SK-N-SH (cell line): ENCODE measurements at regions not wholly inside any gene's neighbourhood (a gene's known extent, or its start where the extent isn't known, plus 50 kb on each side); places are given as distances from the start of the nearest gene placed in this dataset.

Experiments
- CTCF ChIA-PET: fragments of 300-600, 350-600 bp; formaldehyde crosslinking; extraction: SDS; loops from one replicate; lab custom pipeline; 2021; lab: Yijun Ruan, JAX
- POLR2A ChIA-PET: fragments of 350-600 bp; sonication (Branson Sonifier 250); formaldehyde crosslinking; extraction: SDS; loops from one replicate; lab custom pipeline; 2020; ENCODE audit warnings: antibody characterized with exemption, inconsistent platforms; lab: Yijun Ruan, JAX
- DNase-seq: peaks from one replicate; pipeline ENCODE4 v3.0.0; 2012
- H2AFZ ChIP-seq: fragments of 200-600 bp; sonication (generic); 2 replicates; pipeline ENCODE4 v1.8.1; 2016; ENCODE audit warnings: antibody characterized with exemption, mild to moderate bottlenecking, low read depth
- H3F3A ChIP-seq: fragments of 200-600 bp; sonication (generic); replicated peaks from 2 replicates; pipeline ENCODE3; 2016; ENCODE audit warnings: antibody characterized with exemption, mild to moderate bottlenecking; ENCODE audit not compliant: insufficient read depth
- H3K27ac ChIP-seq, 2 experiments: fragments of 200-500 bp in 1 of 2; fragments of 200-600 bp in 1 of 2; sonication (Bioruptor generic) in 1 of 2; sonication (generic), shearing (Covaris generic) in 1 of 2; 2 replicates each; pipeline versions ENCODE4 v1.5.1 to v1.6.1; 2014 to 2016; ENCODE audit warnings: low read depth in 2 of 2, inconsistent platforms in 1 of 2, low read length in 1 of 2, mild to moderate bottlenecking in 1 of 2, mixed read lengths in 1 of 2
- H3K27me3 ChIP-seq: fragments of 200-600 bp; sonication (generic), shearing (Covaris generic); 2 replicates; pipeline ENCODE4 v1.6.1; 2016; ENCODE audit warnings: mixed run types; ENCODE audit not compliant: insufficient read depth
- H3K36me3 ChIP-seq, 2 experiments: fragments of 200-500 bp in 1 of 2; fragments of 200-600 bp in 1 of 2; sonication (Bioruptor generic) in 1 of 2; sonication (generic) in 1 of 2; replicated peaks in 1 of 2; 2 replicates each; pipeline versions ENCODE3 to v1.5.1; 2014 to 2016; ENCODE audit warnings: low read length in 1 of 2, mild to moderate bottlenecking in 1 of 2; ENCODE audit not compliant: insufficient read depth in 2 of 2, control insufficient read depth in 1 of 2
- H3K4me1 ChIP-seq, 2 experiments: fragments of 200-500 bp in 1 of 2; fragments of 200-600 bp in 1 of 2; sonication (Bioruptor generic) in 1 of 2; sonication (generic), shearing (Covaris generic) in 1 of 2; 2 replicates each; pipeline versions ENCODE4 v1.5.1 to v1.6.1; 2014 to 2016; ENCODE audit warnings: low read depth in 1 of 2, low read length in 1 of 2, mixed run types in 1 of 2; ENCODE audit not compliant: insufficient read depth in 2 of 2, control insufficient read depth in 1 of 2
- H3K4me2 ChIP-seq: fragments of 200-600 bp; sonication (generic), shearing (Covaris generic); 2 replicates; pipeline ENCODE4 v1.6.1; 2017; ENCODE audit warnings: mixed run types
- H3K4me3 ChIP-seq, 2 experiments: fragments of 200-500 bp in 1 of 2; fragments of 200-600 bp in 1 of 2; sonication (Bioruptor generic) in 1 of 2; sonication (generic), shearing (Covaris generic) in 1 of 2; 2 replicates each; pipeline versions ENCODE4 v1.5.1 to v1.8.1; 2014 to 2016; ENCODE audit warnings: low read depth in 2 of 2, inconsistent platforms in 1 of 2, low read length in 1 of 2, mild to moderate bottlenecking in 1 of 2, mixed read lengths in 1 of 2, moderate library complexity in 1 of 2
- H3K79me2 ChIP-seq: fragments of 200-600 bp; sonication (generic); 2 replicates; pipeline ENCODE4 v1.8.1; 2017; ENCODE audit warnings: mild to moderate bottlenecking; ENCODE audit not compliant: insufficient read depth
- H3K9ac ChIP-seq: fragments of 200-600 bp; sonication (generic); 2 replicates; pipeline ENCODE4 v1.6.1; 2017; ENCODE audit warnings: mixed run types
- H3K9me2 ChIP-seq: fragments of 200-600 bp; sonication (generic); 2 replicates; pipeline ENCODE4 v1.6.1; 2017; ENCODE audit warnings: mixed run types
- H3K9me3 ChIP-seq: fragments of 200-600 bp; sonication (generic); 2 replicates; pipeline ENCODE4 v1.6.1; 2017; ENCODE audit warnings: mixed run types, mild to moderate bottlenecking, moderate library complexity
- H4K20me1 ChIP-seq: fragments of 200-600 bp; sonication (generic); 2 replicates; pipeline ENCODE4 v1.6.1; 2017; ENCODE audit warnings: mild to moderate bottlenecking, mixed run types; ENCODE audit not compliant: insufficient read depth
- EP300 ChIP-seq, 2 experiments: IDR thresholded peaks; 2 replicates each; pipeline versions ENCODE4 v1.4.0 to v1.6.1; 2012; ENCODE audit warnings: borderline replicate concordance in 1 of 2, low read depth in 1 of 2, low read length in 1 of 2
- FOXM1 ChIP-seq: IDR thresholded peaks from 2 replicates; pipeline ENCODE4 v1.4.0; 2012; ENCODE audit warnings: low read depth, mild to moderate bottlenecking
- GABPA ChIP-seq: IDR thresholded peaks from 2 replicates; pipeline ENCODE4 v1.4.0; 2012; ENCODE audit warnings: low read depth, mild to moderate bottlenecking
- GATA2 ChIP-seq: sonication (generic); formaldehyde crosslinking; IDR thresholded peaks from 2 replicates; pipeline ENCODE4 v1.5.0; 2020; ENCODE audit warnings: mild to moderate bottlenecking, missing genetic modification reagents
- MXI1 ChIP-seq: IDR thresholded peaks from 2 replicates; pipeline ENCODE4 v1.6.1; 2012; ENCODE audit warnings: mild to moderate bottlenecking, low read depth, low read length, improper control_type of control experiment
- POLR2AphosphoS5 ChIP-seq: IDR thresholded peaks from 2 replicates; pipeline ENCODE4 v1.6.1; 2012; ENCODE audit warnings: low read depth, low read length
- RFX5 ChIP-seq: IDR thresholded peaks from 2 replicates; pipeline ENCODE4 v1.6.1; 2012; ENCODE audit warnings: mild to moderate bottlenecking, improper control_type of control experiment, low read length
- SMC3 ChIP-seq: IDR thresholded peaks from 2 replicates; pipeline ENCODE4 v1.6.1; 2012; ENCODE audit warnings: low read depth, low read length, improper control_type of control experiment
- WGBS: methylation state at CpG from one replicate; pipeline ENCODE4 v1.1.6; 2017; ENCODE audit warnings: low lambda C conversion rate; 5-methylcytosine and 5-hydroxymethylcytosine counted together
- TF ChIP-seq, protein P1 (sequence below): IDR thresholded peaks from 2 replicates; pipeline ENCODE4 v1.4.0; 2012; ENCODE audit warnings: low read depth, borderline replicate concordance
- TF ChIP-seq, protein P2 (sequence below): IDR thresholded peaks from 2 replicates; pipeline ENCODE4 v1.4.0; 2012; ENCODE audit warnings: low read depth
- TF ChIP-seq, protein P3 (sequence below): fragments of 150-350 bp; IDR thresholded peaks from 2 replicates; pipeline ENCODE4 v1.6.1; 2016; ENCODE audit warnings: mild to moderate bottlenecking, low read depth, low read length
- TF ChIP-seq, protein P4 (sequence below): IDR thresholded peaks from 2 replicates; pipeline ENCODE4 v1.4.0; 2012; ENCODE audit warnings: low read depth, borderline replicate concordance

DNA sequence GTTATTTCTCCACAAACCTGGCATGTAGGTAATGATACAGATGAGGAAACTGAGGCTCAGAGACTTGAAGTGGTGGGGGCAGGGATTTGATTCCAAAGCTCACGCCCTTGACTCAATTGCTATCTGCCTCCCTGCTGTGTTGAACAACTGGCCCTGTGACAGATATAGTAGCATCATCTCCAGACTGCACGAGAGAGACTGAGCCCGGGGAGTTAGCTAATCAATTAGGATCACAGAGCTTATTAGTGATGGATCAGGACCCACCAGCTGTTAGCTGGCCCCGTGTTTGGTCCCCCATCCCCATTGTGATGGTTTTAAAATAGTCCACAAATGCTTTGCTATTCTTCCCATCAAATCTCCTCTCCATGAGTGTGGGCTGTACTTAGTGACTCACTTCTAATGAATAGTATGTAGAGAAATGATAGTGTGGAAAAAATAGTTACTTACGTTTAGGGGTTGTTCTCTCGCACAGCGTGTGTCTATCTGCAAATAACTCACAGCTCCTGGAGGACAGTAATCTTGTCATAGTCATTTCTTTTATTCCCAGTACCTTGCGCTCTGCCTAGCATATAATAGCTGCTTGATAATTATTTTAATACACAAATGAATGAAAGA, 74.4 kb upstream of the KLF13 start:
- H3K9ac ChIP-seq: no peak overlapping the region
- DNase-seq: no peak
- no peaks in the 10 kb centered on the region for H3F3A ChIP-seq
- H3K79me2 ChIP-seq: no peaks in the 10 kb centered on the region
- H3K4me1 ChIP-seq: no peaks in the 10 kb centered on the region; a peak in 1 of 4 replicates
- no peak overlapping the region for H2AFZ ChIP-seq
- H3K36me3 ChIP-seq: no peaks in the 10 kb centered on the region
- 53% methylated on average over 8 of the region's 8 CpGs for WGBS
- CTCF ChIA-PET: interaction anchor here (0.7 to 1.8 kb wide), 3 partner anchors 9 to 238 kb away, joined by 3 to 4 read pairs (median 3); no protein-coding TSS in a partner anchor
- no peaks in the 10 kb centered on the region for H3K9me3 ChIP-seq
- no peaks in the 10 kb centered on the region for H3K9me2 ChIP-seq
- no peak overlapping the region for H3K4me3 ChIP-seq
- no peaks in the 10 kb centered on the region for H4K20me1 ChIP-seq
- H3K4me2 ChIP-seq: no peak overlapping the region
- TF ChIP-seq, protein P1, sequence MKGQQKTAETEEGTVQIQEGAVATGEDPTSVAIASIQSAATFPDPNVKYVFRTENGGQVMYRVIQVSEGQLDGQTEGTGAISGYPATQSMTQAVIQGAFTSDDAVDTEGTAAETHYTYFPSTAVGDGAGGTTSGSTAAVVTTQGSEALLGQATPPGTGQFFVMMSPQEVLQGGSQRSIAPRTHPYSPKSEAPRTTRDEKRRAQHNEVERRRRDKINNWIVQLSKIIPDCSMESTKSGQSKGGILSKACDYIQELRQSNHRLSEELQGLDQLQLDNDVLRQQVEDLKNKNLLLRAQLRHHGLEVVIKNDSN: no peak
- TF ChIP-seq SMC3 (no peak), GATA2 (no peak), EP300 (IDR thresholded peaks at IDR 0.05; ENCODE audit: borderline replicate concordance in 1 of 2, low read depth in 1 of 2, low read length in 1 of 2) (no peak), FOXM1 (no peak), RFX5 (no peak), GABPA (no peak)
- TF ChIP-seq, protein P2, sequence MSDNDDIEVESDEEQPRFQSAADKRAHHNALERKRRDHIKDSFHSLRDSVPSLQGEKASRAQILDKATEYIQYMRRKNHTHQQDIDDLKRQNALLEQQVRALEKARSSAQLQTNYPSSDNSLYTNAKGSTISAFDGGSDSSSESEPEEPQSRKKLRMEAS: no peak
- POLR2A ChIA-PET: no interaction called here
- no peak overlapping the region for H3K27ac ChIP-seq
- H3K27me3 ChIP-seq: no peaks in the 10 kb centered on the region

DNA sequence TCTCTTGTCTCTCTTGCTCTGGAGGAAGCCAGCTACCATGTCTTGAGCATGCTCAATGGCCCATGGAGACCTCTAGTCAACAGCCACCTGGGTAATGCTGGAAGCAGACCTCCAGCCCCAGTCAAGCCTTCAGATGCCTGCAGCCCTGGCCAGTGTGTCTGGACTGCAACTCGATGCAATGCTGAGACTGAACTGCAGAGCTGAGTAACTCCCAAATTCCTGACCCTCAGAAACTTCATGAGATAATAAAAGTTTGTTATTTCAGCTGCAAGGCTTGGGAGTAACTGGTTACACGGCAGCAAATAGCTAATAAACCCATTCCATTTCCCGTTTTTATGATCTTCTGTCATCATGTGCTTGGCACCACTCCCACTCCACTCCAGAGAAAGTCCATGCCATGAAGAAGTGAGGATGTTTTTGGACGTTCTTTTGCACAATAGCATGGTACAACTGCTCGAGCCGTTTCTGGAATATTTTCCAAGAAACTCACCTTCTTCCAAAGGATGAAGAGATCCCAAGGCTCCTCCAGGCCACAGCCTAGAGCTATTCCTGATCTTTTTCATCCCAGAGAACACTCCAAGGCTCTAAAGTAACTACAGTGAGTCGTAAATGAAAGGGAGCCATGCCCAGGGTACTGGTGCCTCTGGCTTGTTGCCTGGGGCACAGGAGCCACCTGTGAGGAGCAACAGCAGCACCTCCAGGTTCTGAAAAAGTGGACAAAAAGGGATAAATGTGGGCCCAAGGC, 72.0 kb upstream of the KLF13 start:
- WGBS: 34% methylated on average over 7 of the region's 7 CpGs
- no peak overlapping the region for H3K4me2 ChIP-seq

More for the DNA sequence above, 72.0 kb upstream of the KLF13 start:
- Histone ChIP-seq H3K9me2 (no peaks in the 10 kb centered on the region), H3K36me3 (no peaks in the 10 kb centered on the region), H3K9ac (no peak overlapping the region), H3K27me3 (no peaks in the 10 kb centered on the region), H3K79me2 (no peaks in the 10 kb centered on the region), H3K4me1 (no peaks in the 10 kb centered on the region; a peak in 1 of 4 replicates), H2AFZ (no peak overlapping the region), H3K27ac (no peak overlapping the region), H4K20me1 (no peaks in the 10 kb centered on the region), H3K4me3 (no peak overlapping the region), H3F3A (no peaks in the 10 kb centered on the region), H3K9me3 (no peaks in the 10 kb centered on the region)
- ChIA-PET CTCF (interaction anchor here (0.8 to 1.3 kb wide), 2 partner anchors 16 to 233 kb away, joined by 3 read pairs; no protein-coding TSS in a partner anchor), POLR2A (no interaction called here)
- TF ChIP-seq, protein P3, sequence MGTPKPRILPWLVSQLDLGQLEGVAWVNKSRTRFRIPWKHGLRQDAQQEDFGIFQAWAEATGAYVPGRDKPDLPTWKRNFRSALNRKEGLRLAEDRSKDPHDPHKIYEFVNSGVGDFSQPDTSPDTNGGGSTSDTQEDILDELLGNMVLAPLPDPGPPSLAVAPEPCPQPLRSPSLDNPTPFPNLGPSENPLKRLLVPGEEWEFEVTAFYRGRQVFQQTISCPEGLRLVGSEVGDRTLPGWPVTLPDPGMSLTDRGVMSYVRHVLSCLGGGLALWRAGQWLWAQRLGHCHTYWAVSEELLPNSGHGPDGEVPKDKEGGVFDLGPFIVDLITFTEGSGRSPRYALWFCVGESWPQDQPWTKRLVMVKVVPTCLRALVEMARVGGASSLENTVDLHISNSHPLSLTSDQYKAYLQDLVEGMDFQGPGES: no peak
- TF ChIP-seq FOXM1 (no peak), MXI1 (no peak), POLR2AphosphoS5 (no peak)
- TF ChIP-seq, protein P4, sequence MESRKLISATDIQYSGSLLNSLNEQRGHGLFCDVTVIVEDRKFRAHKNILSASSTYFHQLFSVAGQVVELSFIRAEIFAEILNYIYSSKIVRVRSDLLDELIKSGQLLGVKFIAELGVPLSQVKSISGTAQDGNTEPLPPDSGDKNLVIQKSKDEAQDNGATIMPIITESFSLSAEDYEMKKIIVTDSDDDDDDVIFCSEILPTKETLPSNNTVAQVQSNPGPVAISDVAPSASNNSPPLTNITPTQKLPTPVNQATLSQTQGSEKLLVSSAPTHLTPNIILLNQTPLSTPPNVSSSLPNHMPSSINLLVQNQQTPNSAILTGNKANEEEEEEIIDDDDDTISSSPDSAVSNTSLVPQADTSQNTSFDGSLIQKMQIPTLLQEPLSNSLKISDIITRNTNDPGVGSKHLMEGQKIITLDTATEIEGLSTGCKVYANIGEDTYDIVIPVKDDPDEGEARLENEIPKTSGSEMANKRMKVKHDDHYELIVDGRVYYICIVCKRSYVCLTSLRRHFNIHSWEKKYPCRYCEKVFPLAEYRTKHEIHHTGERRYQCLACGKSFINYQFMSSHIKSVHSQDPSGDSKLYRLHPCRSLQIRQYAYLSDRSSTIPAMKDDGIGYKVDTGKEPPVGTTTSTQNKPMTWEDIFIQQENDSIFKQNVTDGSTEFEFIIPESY: no peak
- DNase-seq: no peak
